HG02798 (cell line): ENCODE measurements at regions not wholly inside any gene's neighbourhood (a gene's known extent, or its start where the extent isn't known, plus 50 kb on each side); places are given as distances from the start of the nearest gene placed in this dataset.

Source experiments
- ATAC-seq: cut with Tn5 transposase; IDR thresholded peaks from one replicate; pipeline ENCODE4 v1.9.1; 2021; ENCODE audit warnings: mild to moderate bottlenecking; ENCODE audit not compliant: unreplicated experiment, poor library complexity

GRCh38 chr4:63831590-63832155, 577.6 kb downstream of the TECRL start:
- no peak for ATAC-seq

GRCh38 chr4:63817196-63817865, 591.9 kb downstream of the TECRL start:
- ATAC-seq: no peak

GRCh38 chr4:63814171-63814964, 594.9 kb downstream of the TECRL start:
- ATAC-seq: no peak

GRCh38 chr4:63799166-63799565, 610.1 kb downstream of the TECRL start:
- no peak for ATAC-seq

GRCh38 chr4:63795301-63795700, 613.9 kb downstream of the TECRL start:
- no peak for ATAC-seq

GRCh38 chr4:63790377-63790776, 618.9 kb downstream of the TECRL start:
- ATAC-seq: no peak

GRCh38 chr4:63788271-63788670, 621.0 kb downstream of the TECRL start:
- no peak for ATAC-seq

GRCh38 chr4:63787326-63787725, 621.9 kb downstream of the TECRL start:
- no peak for ATAC-seq

- no peak for ATAC-seq
Observed at GRCh38 chr4:63786171-63786570, 623.1 kb downstream of the TECRL start.

GRCh38 chr4:63784822-63785221, 624.4 kb downstream of the TECRL start:
- no peak for ATAC-seq

GRCh38 chr4:63777601-63778000, 631.6 kb downstream of the TECRL start:
- ATAC-seq: no peak

- no peak for ATAC-seq
Observed at GRCh38 chr4:63764400-63764799, 644.9 kb downstream of the TECRL start.

- no peak for ATAC-seq
Observed at GRCh38 chr4:63757929-63758328, 651.3 kb downstream of the TECRL start.

GRCh38 chr4:63742882-63743281, 666.4 kb downstream of the TECRL start:
- no peak for ATAC-seq

GRCh38 chr4:63729519-63729918, 679.7 kb downstream of the TECRL start:
- ATAC-seq: no peak

- ATAC-seq: no peak
Observed at GRCh38 chr4:63728480-63729177, 680.6 kb downstream of the TECRL start.

GRCh38 chr4:63717384-63717783, 691.9 kb downstream of the TECRL start:
- ATAC-seq: no peak

- no peak for ATAC-seq
Observed at GRCh38 chr4:63708661-63709060, 700.6 kb downstream of the TECRL start.

- ATAC-seq: no peak
Observed at GRCh38 chr4:63700569-63700968, 708.7 kb downstream of the TECRL start.

- no peak for ATAC-seq
Observed at GRCh38 chr4:63693321-63693720, 715.9 kb downstream of the TECRL start.

- no peak for ATAC-seq
Observed at GRCh38 chr4:63678358-63678931, 730.8 kb downstream of the TECRL start.
